ENCODE measurements at regions not wholly inside any gene's neighbourhood (a gene's known extent, or its start where the extent isn't known, plus 50 kb on each side); places are given as distances from the start of the nearest gene placed in this dataset.
"Not testable (repeated sequence)": the region's sequence is repeated elsewhere in the genome, so short reads cannot be mapped to it uniquely, and the experiment has no call there.

GRCh38 chr14:34085695-34086094 lies 134.8 kb upstream of the EGLN3 start:
- Histone ChIP-seq H2AFZ (ENCODE audit: low read depth) (no peak overlapping the region), H4K20me1 (ENCODE audit: insufficient read depth) (no peaks in the 10 kb centered on the region), H3K36me3 (ENCODE audit: insufficient read depth) (no peaks in the 10 kb centered on the region), H3K4me3 (IDR thresholded peaks at IDR 0.05; ENCODE audit: insufficient read depth, low read depth, low read length) (no peak overlapping the region), H3K4me2 (no peak overlapping the region), H3K9ac (no peak overlapping the region), H3K79me2 (ENCODE audit: insufficient read depth, low read depth) (no peaks in the 10 kb centered on the region), H3K27ac (no peak overlapping the region), H3K27me3 (ENCODE audit: insufficient read depth, low read depth) (no peaks in the 10 kb centered on the region), H3K4me1 (ENCODE audit: low read depth, poor library complexity, severe bottlenecking) (no peaks in the 10 kb centered on the region)
- TF ChIP-seq, protein P1, sequence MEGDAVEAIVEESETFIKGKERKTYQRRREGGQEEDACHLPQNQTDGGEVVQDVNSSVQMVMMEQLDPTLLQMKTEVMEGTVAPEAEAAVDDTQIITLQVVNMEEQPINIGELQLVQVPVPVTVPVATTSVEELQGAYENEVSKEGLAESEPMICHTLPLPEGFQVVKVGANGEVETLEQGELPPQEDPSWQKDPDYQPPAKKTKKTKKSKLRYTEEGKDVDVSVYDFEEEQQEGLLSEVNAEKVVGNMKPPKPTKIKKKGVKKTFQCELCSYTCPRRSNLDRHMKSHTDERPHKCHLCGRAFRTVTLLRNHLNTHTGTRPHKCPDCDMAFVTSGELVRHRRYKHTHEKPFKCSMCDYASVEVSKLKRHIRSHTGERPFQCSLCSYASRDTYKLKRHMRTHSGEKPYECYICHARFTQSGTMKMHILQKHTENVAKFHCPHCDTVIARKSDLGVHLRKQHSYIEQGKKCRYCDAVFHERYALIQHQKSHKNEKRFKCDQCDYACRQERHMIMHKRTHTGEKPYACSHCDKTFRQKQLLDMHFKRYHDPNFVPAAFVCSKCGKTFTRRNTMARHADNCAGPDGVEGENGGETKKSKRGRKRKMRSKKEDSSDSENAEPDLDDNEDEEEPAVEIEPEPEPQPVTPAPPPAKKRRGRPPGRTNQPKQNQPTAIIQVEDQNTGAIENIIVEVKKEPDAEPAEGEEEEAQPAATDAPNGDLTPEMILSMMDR (conservative IDR thresholded peaks at IDR 0.05; ENCODE audit: low read depth, low read length) = no peak

DNA sequence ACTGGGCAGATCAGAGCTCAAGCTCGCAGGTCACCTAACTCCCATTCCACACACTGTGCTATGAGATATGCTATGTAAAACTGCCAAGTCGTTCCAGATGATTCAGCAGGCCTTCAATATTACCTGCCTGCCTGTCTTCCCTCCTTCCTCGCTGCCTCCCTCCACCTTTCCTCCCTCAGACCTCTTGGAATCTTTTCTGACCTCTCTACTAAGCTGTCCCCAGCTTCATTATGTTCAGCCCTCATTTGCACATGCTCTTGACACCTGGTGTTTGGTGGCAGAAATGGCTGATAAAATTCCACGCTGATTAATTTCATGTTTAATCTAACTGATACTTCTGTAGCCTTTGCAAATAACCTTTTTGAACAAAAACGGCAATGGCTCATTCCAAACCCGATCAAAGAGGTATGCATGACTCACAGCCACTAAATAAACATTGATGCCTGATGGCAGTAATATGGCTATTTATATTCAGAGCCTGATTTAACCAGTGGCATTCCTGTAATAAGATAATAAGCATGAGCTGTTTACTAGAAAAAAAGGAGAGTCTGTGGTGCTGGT lies 130.8 kb upstream of the EGLN3 start:
- no peaks in the 10 kb centered on the region for H3K4me1 ChIP-seq (ENCODE audit: low read depth, poor library complexity, severe bottlenecking)
- H3K4me2 ChIP-seq = no peak overlapping the region
- no peak overlapping the region for H3K27ac ChIP-seq

DNA sequence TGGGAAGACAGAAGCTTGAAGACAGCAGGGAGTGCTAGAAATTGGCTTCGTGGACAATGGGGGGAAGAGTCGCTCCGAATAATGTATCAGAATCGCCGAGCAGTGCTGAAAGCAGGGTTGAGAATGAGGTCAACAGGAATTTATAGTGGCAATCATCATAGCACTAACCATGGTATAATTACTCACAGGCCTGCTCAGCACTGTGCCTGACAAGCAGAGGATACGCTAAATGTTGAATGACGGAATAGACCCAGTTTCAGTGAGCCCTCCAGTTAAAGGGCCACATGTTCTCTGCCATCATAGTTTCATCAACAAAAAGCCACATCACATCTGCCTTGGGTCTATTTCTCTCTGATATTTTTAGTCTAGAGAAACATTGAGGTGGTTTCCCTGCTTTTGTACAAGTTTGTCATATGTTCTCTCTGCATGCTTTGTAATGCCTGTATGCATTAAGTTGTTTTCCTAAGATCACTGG lies 130.3 kb upstream of the EGLN3 start:
- H4K20me1 ChIP-seq (ENCODE audit: insufficient read depth) = no peaks in the 10 kb centered on the region
- no peaks in the 10 kb centered on the region for H3K36me3 ChIP-seq (ENCODE audit: insufficient read depth)
- H2AFZ ChIP-seq (ENCODE audit: low read depth) = no peak overlapping the region
- no peak overlapping the region for H3K27ac ChIP-seq
- H3K27me3 ChIP-seq (ENCODE audit: insufficient read depth, low read depth) = no peaks in the 10 kb centered on the region
- H3K79me2 ChIP-seq (ENCODE audit: insufficient read depth, low read depth) = no peaks in the 10 kb centered on the region
- TF ChIP-seq, protein P1 (conservative IDR thresholded peaks at IDR 0.05; ENCODE audit: low read depth, low read length) = no peak
- H3K9ac ChIP-seq = no peak overlapping the region
- H3K4me1 ChIP-seq (ENCODE audit: low read depth, poor library complexity, severe bottlenecking) = no peaks in the 10 kb centered on the region
- H3K4me2 ChIP-seq = no peak overlapping the region
- H3K4me3 ChIP-seq (IDR thresholded peaks at IDR 0.05; ENCODE audit: insufficient read depth, low read depth, low read length) = no peak overlapping the region

More for the DNA sequence above, 130.8 kb upstream of the EGLN3 start:
- Histone ChIP-seq H3K4me3 (IDR thresholded peaks at IDR 0.05; ENCODE audit: insufficient read depth, low read depth, low read length) (no peak overlapping the region), H4K20me1 (ENCODE audit: insufficient read depth) (no peaks in the 10 kb centered on the region), H3K27me3 (ENCODE audit: insufficient read depth, low read depth) (no peaks in the 10 kb centered on the region), H3K79me2 (ENCODE audit: insufficient read depth, low read depth) (no peaks in the 10 kb centered on the region), H2AFZ (ENCODE audit: low read depth) (no peak overlapping the region), H3K36me3 (ENCODE audit: insufficient read depth) (no peaks in the 10 kb centered on the region), H3K9ac (no peak overlapping the region)
- TF ChIP-seq, protein P1 (conservative IDR thresholded peaks at IDR 0.05; ENCODE audit: low read depth, low read length) = no peak

DNA sequence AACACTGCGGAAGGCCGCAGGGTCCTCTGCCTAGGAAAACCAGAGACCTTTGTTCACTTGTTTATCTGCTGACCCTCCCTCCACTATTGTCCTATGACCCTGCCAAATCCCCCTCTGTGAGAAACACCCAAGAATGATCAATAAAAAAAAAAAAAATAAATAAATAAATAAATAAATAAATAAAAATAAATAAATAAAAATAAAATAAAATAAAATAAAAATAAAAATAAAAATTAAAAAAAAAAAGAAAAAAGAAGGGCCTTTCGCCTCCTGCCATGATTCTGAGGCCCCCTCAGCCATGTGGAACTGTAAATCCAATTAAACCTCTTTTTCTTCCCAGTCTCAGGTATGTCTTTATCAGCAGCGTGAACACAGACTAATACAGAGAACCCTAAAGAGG lies 128.8 kb upstream of the EGLN3 start:
- not testable (repeated sequence) for H2AFZ ChIP-seq (ENCODE audit: low read depth); H3K27me3 ChIP-seq (ENCODE audit: insufficient read depth, low read depth); H3K79me2 ChIP-seq (ENCODE audit: insufficient read depth, low read depth); H3K4me3 ChIP-seq (IDR thresholded peaks at IDR 0.05; ENCODE audit: insufficient read depth, low read depth, low read length); H3K4me2 ChIP-seq; H3K27ac ChIP-seq; H4K20me1 ChIP-seq (ENCODE audit: insufficient read depth); H3K4me1 ChIP-seq (ENCODE audit: low read depth, poor library complexity, severe bottlenecking); H3K36me3 ChIP-seq (ENCODE audit: insufficient read depth); H3K9ac ChIP-seq

DNA sequence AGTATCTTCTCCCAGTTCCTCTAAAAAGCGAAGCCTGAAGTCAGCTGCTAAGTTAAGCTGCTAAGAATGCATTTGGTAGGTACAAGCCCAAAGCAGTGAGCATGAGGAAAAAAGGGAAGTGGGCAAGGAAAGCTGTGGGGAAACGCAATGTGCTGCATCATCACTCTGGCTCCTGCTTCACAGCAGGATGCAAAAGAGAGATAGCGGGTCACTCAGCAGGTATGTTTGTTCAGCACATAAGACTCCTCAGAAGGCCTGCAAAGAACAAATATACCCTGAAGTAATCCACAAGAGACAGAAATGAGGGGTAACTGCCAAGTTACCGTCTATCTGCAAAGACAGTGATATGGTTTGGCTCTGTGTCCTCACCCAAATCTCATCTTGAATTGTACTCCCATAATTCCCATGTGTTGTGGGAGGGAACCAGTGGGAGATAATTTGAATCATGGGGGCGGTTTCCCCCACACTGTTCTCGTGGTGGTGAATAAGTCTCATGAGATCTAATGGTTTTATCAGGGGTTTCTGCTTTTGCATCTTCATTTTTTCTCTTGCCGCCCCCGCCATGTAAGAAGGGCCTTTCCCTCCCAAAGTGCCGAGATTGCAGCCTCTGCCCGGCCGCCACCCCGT lies 127.4 kb upstream of the EGLN3 start:
- Histone ChIP-seq H3K79me2 (ENCODE audit: insufficient read depth, low read depth) (no peaks in the 10 kb centered on the region), H3K27me3 (ENCODE audit: insufficient read depth, low read depth) (no peaks in the 10 kb centered on the region), H3K4me3 (IDR thresholded peaks at IDR 0.05; ENCODE audit: insufficient read depth, low read depth, low read length) (no peak overlapping the region), H3K27ac (no peak overlapping the region), H3K4me1 (ENCODE audit: low read depth, poor library complexity, severe bottlenecking) (no peaks in the 10 kb centered on the region), H2AFZ (ENCODE audit: low read depth) (no peak overlapping the region), H4K20me1 (ENCODE audit: insufficient read depth) (no peaks in the 10 kb centered on the region), H3K4me2 (no peak overlapping the region), H3K9ac (no peak overlapping the region), H3K36me3 (ENCODE audit: insufficient read depth) (no peaks in the 10 kb centered on the region)
- TF ChIP-seq, protein P1 (conservative IDR thresholded peaks at IDR 0.05; ENCODE audit: low read depth, low read length) = no peak

Data from KMS-11 (cell line).